ENCODE measurements at regions not wholly inside any gene's neighbourhood (a gene's known extent, or its start where the extent isn't known, plus 50 kb on each side); places are given as distances from the start of the nearest gene placed in this dataset.

GRCh38 chr9:135326141-135326540 lies 153.4 kb upstream of the PPP1R26 start:
- TF ChIP-seq, protein P1, sequence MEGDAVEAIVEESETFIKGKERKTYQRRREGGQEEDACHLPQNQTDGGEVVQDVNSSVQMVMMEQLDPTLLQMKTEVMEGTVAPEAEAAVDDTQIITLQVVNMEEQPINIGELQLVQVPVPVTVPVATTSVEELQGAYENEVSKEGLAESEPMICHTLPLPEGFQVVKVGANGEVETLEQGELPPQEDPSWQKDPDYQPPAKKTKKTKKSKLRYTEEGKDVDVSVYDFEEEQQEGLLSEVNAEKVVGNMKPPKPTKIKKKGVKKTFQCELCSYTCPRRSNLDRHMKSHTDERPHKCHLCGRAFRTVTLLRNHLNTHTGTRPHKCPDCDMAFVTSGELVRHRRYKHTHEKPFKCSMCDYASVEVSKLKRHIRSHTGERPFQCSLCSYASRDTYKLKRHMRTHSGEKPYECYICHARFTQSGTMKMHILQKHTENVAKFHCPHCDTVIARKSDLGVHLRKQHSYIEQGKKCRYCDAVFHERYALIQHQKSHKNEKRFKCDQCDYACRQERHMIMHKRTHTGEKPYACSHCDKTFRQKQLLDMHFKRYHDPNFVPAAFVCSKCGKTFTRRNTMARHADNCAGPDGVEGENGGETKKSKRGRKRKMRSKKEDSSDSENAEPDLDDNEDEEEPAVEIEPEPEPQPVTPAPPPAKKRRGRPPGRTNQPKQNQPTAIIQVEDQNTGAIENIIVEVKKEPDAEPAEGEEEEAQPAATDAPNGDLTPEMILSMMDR (IDR thresholded peaks at IDR 0.05; ENCODE audit: poor library complexity, severe bottlenecking) = no peak
- TF ChIP-seq RAD21 (conservative IDR thresholded peaks at IDR 0.05) = no peak
- TF ChIP-seq POLR2AphosphoS5 (IDR thresholded peaks at IDR 0.05) = no peak
- no peak for TF ChIP-seq EP300 (conservative IDR thresholded peaks at IDR 0.05; ENCODE audit: poor library complexity, severe bottlenecking)
